ENCODE measurements at regions not wholly inside any gene's neighbourhood (a gene's known extent, or its start where the extent isn't known, plus 50 kb on each side); places are given as distances from the start of the nearest gene placed in this dataset.

DNA sequence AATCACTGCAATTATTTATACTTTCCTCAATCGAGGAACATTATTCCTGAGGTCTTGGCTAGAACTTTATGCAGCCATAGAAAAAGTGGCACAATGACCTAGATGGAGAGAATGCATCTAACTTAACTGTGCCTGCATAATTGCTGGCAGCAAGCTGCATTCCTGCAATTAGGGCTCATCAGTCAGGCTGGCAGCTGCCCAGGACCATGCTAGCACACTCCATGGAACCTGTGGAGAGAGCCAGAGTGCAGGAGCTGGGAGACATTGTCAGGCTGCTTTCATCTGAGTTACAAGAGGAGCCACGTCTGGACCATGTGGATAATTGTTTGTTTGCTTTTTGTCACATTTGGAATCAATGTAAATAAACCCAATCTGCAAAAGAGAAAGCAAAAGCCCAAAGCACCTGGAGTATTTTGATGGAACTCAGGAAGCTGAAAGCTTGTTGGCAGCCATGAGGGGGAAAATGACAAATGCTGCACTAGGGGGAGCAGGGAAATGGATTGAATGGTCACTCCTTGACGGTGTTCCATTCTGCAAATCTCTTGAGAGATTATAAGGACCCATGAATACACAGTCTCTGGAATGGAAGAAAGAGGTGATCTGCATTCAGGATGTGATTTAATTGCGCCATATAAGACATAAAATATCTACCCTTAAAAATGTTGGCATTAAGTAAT, 839.9 kb downstream of the MAT2B start:
- Histone ChIP-seq H3K27me3 (ENCODE audit: control insufficient read depth in 1 of 2, insufficient read depth in 2 of 2, low read length in 2 of 2) (no peaks in the 10 kb centered on the region), H3K36me3 (ENCODE audit: control insufficient read depth in 2 of 2, insufficient read depth in 2 of 2, low read length in 2 of 2) (no peaks in the 10 kb centered on the region), H3K4me1 (ENCODE audit: control insufficient read depth, insufficient read depth, low read length) (peaks cover 3% of the 10 kb centered on the region), H3K9me3 (ENCODE audit: control insufficient read depth in 2 of 2, low read length in 2 of 2) (no peaks in the 10 kb centered on the region), H3K9ac (ENCODE audit: low read length in 2 of 2) (no peak overlapping the region), H3K4me3 (ENCODE audit: low read length in 2 of 2) (no peak overlapping the region), H3K27ac (ENCODE audit: low read length) (no peak overlapping the region)

DNA sequence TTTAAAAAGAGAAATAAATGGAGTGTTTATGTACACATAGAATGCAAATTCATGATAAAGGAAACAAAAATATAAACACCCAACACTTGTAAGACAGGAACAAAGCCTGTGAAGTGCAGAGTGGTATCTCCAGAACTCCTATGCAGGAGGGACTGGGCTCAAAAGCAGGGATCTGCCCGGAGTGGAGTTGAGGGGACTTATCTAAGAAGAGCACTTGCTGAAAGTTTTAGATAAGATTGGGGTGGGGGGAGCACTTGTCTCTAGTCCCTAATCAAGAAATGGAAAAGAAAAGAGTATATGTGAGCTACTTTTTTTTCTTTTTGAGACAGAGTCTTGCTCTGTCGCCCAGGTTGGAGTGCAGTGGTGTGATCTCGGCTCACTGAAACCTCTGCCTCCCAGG, 840.4 kb downstream of the MAT2B start:
- peaks cover 3% of the 10 kb centered on the region for H3K4me1 ChIP-seq (ENCODE audit: control insufficient read depth, insufficient read depth, low read length)
- no peaks in the 10 kb centered on the region for H3K27me3 ChIP-seq (ENCODE audit: control insufficient read depth in 1 of 2, insufficient read depth in 2 of 2, low read length in 2 of 2)
- no peaks in the 10 kb centered on the region for H3K9me3 ChIP-seq (ENCODE audit: control insufficient read depth in 2 of 2, low read length in 2 of 2)
- H3K27ac ChIP-seq (ENCODE audit: low read length): no peak overlapping the region
- H3K36me3 ChIP-seq (ENCODE audit: control insufficient read depth in 2 of 2, insufficient read depth in 2 of 2, low read length in 2 of 2): no peaks in the 10 kb centered on the region
- no peak overlapping the region for H3K4me3 ChIP-seq (ENCODE audit: low read length in 2 of 2)
- H3K9ac ChIP-seq (ENCODE audit: low read length in 2 of 2): no peak overlapping the region

DNA sequence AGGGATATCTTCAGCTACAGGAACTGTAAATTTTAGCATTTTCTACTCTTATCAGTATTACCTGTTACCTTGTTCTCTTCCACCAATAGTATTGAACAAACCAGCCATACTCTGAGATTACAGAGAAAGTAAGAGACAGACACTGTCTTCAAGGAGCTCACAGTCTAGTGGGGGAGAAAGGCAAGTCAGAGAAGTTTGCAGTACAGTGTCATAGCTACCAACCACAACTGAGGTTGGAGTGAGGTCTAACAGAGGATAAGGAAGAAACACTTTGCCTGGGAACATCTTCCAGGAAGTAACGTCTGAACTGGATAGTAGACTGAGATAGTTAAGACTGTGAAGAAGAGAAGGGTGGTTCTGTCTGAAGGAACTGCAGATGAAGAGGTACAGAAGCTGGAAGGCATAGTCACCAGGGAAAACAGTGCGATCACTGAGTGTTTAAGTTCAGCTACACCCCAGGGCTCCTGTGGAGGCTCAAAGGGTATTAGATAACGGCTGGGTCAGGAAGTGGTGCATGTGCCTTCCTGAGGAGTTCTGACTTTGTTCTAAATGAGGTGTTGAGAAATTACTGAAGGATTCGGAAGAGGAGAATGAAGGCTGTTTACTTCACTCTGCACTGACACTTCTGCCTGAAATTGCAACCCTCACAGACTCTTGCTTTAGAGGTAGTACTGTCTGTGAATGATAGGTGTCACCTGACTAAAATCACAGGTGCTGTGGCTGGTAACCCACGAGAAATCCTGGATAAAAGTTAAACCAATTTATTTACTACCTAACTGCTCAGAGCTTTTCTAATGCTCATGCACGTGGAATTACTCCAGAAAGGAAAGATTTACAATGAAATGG, 841.6 kb downstream of the MAT2B start:
- Histone ChIP-seq H3K4me3 (ENCODE audit: low read length in 2 of 2) (no peak overlapping the region), H3K27me3 (ENCODE audit: control insufficient read depth in 1 of 2, insufficient read depth in 2 of 2, low read length in 2 of 2) (no peaks in the 10 kb centered on the region), H3K27ac (ENCODE audit: low read length) (no peak overlapping the region), H3K36me3 (ENCODE audit: control insufficient read depth in 2 of 2, insufficient read depth in 2 of 2, low read length in 2 of 2) (no peaks in the 10 kb centered on the region), H3K9ac (ENCODE audit: low read length in 2 of 2) (no peak overlapping the region), H3K9me3 (ENCODE audit: control insufficient read depth in 2 of 2, low read length in 2 of 2) (no peaks in the 10 kb centered on the region), H3K4me1 (ENCODE audit: control insufficient read depth, insufficient read depth, low read length) (peaks cover 3% of the 10 kb centered on the region)

DNA sequence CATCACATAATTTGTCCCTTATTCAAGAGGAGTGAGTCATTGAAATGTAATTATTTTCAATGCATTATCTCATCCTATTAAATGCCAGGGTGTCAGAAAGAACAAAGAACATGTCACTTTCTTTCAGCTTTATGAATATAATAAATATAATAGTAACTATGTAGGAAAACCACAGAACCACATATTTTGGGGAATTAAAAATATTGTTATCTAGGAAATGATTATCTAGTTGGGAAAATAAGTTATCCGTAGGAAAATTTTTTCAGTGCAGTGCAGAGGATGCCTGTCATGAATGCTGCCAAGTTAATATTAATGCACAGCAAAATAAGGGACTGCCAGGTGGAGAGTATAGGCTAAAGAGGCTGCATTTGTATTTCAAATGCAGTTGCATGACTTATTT, 844.8 kb downstream of the MAT2B start:
- peaks cover 2% of the 10 kb centered on the region for H3K4me1 ChIP-seq (ENCODE audit: control insufficient read depth, insufficient read depth, low read length)
- H3K36me3 ChIP-seq (ENCODE audit: control insufficient read depth in 2 of 2, insufficient read depth in 2 of 2, low read length in 2 of 2): no peaks in the 10 kb centered on the region
- H3K27ac ChIP-seq (ENCODE audit: low read length): no peak overlapping the region

DNA sequence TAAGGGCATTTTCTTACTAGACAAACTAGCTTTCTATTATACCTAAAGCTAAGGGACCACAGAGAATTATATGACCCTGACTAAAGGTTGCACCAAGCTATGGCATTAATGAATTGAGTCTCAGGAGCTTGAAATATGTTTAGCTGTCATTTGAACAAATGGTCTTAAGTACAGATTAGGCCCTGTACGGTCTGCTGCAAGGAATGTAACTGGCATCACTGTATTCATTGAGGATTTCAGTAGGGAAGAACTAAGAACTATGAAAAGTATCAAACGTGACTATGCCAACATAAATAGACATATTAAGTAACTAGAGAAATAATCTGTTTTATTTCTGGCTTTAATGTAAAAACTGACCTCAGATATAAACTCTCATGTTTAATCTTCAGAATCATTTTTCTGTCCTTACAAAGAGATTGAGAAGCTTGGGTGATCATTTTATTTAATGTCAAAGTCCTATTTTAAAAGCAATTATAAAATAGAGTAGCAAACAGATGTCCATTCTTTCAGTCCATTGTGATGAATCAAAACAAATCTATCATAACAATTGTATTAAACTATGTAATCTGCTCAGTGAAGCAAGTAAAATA, 845.9 kb downstream of the MAT2B start:
- Histone ChIP-seq H3K36me3 (ENCODE audit: control insufficient read depth in 2 of 2, insufficient read depth in 2 of 2, low read length in 2 of 2) (no peaks in the 10 kb centered on the region), H3K4me3 (ENCODE audit: low read length in 2 of 2) (no peak overlapping the region), H3K27me3 (ENCODE audit: control insufficient read depth in 1 of 2, insufficient read depth in 2 of 2, low read length in 2 of 2) (no peaks in the 10 kb centered on the region), H3K4me1 (ENCODE audit: control insufficient read depth, insufficient read depth, low read length) (no peaks in the 10 kb centered on the region), H3K9ac (ENCODE audit: low read length in 2 of 2) (no peak overlapping the region), H3K27ac (ENCODE audit: low read length) (no peak overlapping the region), H3K9me3 (ENCODE audit: control insufficient read depth in 2 of 2, low read length in 2 of 2) (no peaks in the 10 kb centered on the region)

More for the DNA sequence above, 844.8 kb downstream of the MAT2B start:
- no peak overlapping the region for H3K4me3 ChIP-seq (ENCODE audit: low read length in 2 of 2)
- H3K9me3 ChIP-seq (ENCODE audit: control insufficient read depth in 2 of 2, low read length in 2 of 2): no peaks in the 10 kb centered on the region
- H3K27me3 ChIP-seq (ENCODE audit: control insufficient read depth in 1 of 2, insufficient read depth in 2 of 2, low read length in 2 of 2): no peaks in the 10 kb centered on the region
- H3K9ac ChIP-seq (ENCODE audit: low read length in 2 of 2): no peak overlapping the region

DNA sequence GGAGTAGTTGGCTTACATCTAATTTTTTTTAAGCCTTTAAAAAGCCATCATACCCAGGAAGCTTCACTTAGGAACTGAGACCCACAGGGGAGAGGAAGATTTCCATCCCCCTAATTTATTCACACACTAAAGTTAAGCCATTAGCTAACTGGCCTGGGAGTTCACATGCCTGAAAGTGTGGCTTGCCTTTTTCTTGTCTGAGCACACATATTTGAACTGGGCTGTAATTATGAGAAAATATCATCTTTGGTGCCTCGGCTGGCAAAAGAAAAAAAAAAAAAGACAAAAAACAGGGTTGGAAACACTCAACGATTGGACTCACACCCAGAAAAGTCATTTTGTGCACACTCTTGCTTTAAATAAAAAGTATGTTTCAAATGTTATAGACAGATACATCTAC, 847.3 kb downstream of the MAT2B start:
- Histone ChIP-seq H3K36me3 (ENCODE audit: control insufficient read depth in 2 of 2, insufficient read depth in 2 of 2, low read length in 2 of 2) (no peaks in the 10 kb centered on the region), H3K9ac (ENCODE audit: low read length in 2 of 2) (no peak overlapping the region), H3K27me3 (ENCODE audit: control insufficient read depth in 1 of 2, insufficient read depth in 2 of 2, low read length in 2 of 2) (no peaks in the 10 kb centered on the region), H3K9me3 (ENCODE audit: control insufficient read depth in 2 of 2, low read length in 2 of 2) (no peaks in the 10 kb centered on the region), H3K27ac (ENCODE audit: low read length) (no peak overlapping the region), H3K4me3 (ENCODE audit: low read length in 2 of 2) (no peak overlapping the region), H3K4me1 (ENCODE audit: control insufficient read depth, insufficient read depth, low read length) (no peaks in the 10 kb centered on the region)

DNA sequence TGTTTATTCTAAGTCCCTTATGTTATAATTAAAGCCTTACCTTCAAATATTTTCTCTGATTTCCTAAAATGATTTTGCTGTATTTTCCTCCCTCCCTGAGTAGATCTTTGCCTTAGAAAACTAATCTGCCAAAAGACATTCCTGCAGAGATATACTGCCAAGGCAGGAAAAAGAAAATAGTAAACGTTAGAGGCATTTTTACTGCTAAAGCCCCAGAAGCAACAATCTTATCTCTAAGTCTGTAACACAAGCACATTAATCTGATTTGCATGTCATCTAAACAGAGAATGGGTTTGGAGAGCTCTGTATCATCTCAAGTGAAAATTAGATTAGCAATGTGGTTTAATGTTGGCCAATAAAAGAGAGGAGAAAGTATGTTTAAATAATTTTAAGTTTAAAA, 847.7 kb downstream of the MAT2B start:
- no peak overlapping the region for H3K27ac ChIP-seq (ENCODE audit: low read length)
- no peaks in the 10 kb centered on the region for H3K9me3 ChIP-seq (ENCODE audit: control insufficient read depth in 2 of 2, low read length in 2 of 2)
- H3K9ac ChIP-seq (ENCODE audit: low read length in 2 of 2): no peak overlapping the region
- no peaks in the 10 kb centered on the region for H3K4me1 ChIP-seq (ENCODE audit: control insufficient read depth, insufficient read depth, low read length)
- H3K36me3 ChIP-seq (ENCODE audit: control insufficient read depth in 2 of 2, insufficient read depth in 2 of 2, low read length in 2 of 2): no peaks in the 10 kb centered on the region
- no peak overlapping the region for H3K4me3 ChIP-seq (ENCODE audit: low read length in 2 of 2)
- no peaks in the 10 kb centered on the region for H3K27me3 ChIP-seq (ENCODE audit: control insufficient read depth in 1 of 2, insufficient read depth in 2 of 2, low read length in 2 of 2)

DNA sequence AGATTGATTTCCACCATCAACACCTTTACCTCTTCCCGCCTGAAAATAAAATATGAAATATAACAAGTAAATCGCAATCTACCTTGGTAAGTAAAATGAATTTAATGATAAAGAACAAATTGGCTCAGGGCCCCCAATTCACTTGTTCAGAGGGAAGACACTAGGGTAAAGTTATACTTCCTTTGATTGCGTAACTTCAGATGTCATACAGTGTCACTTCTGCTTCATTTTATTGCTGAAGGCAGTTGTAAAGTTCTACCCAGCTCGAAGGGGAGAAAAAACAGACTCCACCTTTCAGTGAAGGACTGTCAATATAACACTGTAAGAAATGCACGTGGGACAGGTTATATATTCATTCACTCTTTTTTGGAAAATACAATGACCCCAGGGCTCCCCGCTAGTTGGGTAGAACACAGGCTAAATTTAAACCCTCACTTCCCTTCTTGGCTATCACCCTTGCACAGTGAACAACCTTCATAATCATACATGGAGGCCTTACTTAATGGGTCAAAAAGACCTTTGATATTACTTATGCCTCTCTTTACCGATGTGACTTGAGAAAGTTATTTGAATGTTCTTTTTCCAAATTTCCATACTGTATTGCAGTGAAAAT, 848.8 kb downstream of the MAT2B start:
- no peaks in the 10 kb centered on the region for H3K4me1 ChIP-seq (ENCODE audit: control insufficient read depth, insufficient read depth, low read length)
- no peaks in the 10 kb centered on the region for H3K27me3 ChIP-seq (ENCODE audit: control insufficient read depth in 1 of 2, insufficient read depth in 2 of 2, low read length in 2 of 2)
- H3K9me3 ChIP-seq (ENCODE audit: control insufficient read depth in 2 of 2, low read length in 2 of 2): no peaks in the 10 kb centered on the region
- H3K27ac ChIP-seq (ENCODE audit: low read length): no peak overlapping the region
- no peak overlapping the region for H3K9ac ChIP-seq (ENCODE audit: low read length in 2 of 2)
- no peak overlapping the region for H3K4me3 ChIP-seq (ENCODE audit: low read length in 2 of 2)
- H3K36me3 ChIP-seq (ENCODE audit: control insufficient read depth in 2 of 2, insufficient read depth in 2 of 2, low read length in 2 of 2): no peaks in the 10 kb centered on the region

DNA sequence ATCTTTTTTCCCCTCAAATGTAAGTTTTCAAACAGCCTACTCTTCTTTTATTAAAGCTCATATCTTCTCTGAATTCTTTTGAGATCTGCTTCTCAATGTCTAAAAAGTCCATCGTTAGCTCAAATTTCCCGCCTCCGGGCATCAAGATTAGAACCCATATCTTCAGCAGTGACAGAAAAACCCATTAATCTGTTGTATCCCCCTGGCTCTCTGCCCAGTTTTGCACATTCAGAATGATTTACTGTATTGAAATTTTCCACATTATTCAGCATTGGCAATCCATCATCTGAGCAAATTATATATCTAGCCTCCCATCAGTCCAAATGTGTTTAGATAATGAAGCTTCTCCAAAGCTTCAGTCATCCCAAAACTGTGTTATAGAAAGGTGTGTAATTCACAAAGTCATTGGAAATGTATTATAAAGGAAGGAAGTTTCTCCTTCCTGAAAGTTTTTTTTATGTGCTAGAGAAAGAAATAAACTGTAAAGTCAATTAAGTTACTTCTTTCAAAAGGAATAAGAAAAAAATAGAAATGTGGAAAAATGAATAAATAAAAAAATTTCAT, 849.9 kb downstream of the MAT2B start:
- Histone ChIP-seq H3K4me1 (ENCODE audit: control insufficient read depth, insufficient read depth, low read length) (no peaks in the 10 kb centered on the region), H3K9ac (ENCODE audit: low read length in 2 of 2) (no peak overlapping the region)

DNA sequence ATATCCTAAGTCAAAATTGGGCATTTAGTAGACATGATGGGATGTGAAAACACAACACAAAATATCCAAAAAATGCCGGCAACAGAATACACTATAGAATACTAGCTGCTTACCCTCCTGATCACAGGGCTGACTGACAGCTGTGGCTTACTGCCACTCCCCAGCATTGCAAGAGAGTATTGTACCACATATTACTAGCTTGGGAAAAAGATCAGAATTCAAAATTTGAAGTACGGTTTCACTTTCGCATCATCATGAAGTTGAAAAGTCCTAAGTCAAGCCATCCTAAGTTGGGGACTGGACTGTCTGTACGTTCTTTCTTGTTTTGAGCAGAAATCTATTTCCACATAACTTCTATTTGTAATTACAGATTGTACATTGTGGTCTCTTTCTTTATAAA, 851.4 kb downstream of the MAT2B start:
- H3K27ac ChIP-seq (ENCODE audit: low read length): no peak overlapping the region
- H3K9ac ChIP-seq (ENCODE audit: low read length in 2 of 2): no peak overlapping the region
- H3K4me1 ChIP-seq (ENCODE audit: control insufficient read depth, insufficient read depth, low read length): no peaks in the 10 kb centered on the region
- H3K9me3 ChIP-seq (ENCODE audit: control insufficient read depth in 2 of 2, low read length in 2 of 2): no peaks in the 10 kb centered on the region
- H3K36me3 ChIP-seq (ENCODE audit: control insufficient read depth in 2 of 2, insufficient read depth in 2 of 2, low read length in 2 of 2): no peaks in the 10 kb centered on the region
- H3K4me3 ChIP-seq (ENCODE audit: low read length in 2 of 2): no peak overlapping the region
- no peaks in the 10 kb centered on the region for H3K27me3 ChIP-seq (ENCODE audit: control insufficient read depth in 1 of 2, insufficient read depth in 2 of 2, low read length in 2 of 2)

More for the DNA sequence above, 849.9 kb downstream of the MAT2B start:
- H3K9me3 ChIP-seq (ENCODE audit: control insufficient read depth in 2 of 2, low read length in 2 of 2): no peaks in the 10 kb centered on the region
- no peak overlapping the region for H3K4me3 ChIP-seq (ENCODE audit: low read length in 2 of 2)
- no peaks in the 10 kb centered on the region for H3K36me3 ChIP-seq (ENCODE audit: control insufficient read depth in 2 of 2, insufficient read depth in 2 of 2, low read length in 2 of 2)
- H3K27me3 ChIP-seq (ENCODE audit: control insufficient read depth in 1 of 2, insufficient read depth in 2 of 2, low read length in 2 of 2): no peaks in the 10 kb centered on the region
- no peak overlapping the region for H3K27ac ChIP-seq (ENCODE audit: low read length)

Data from stomach smooth muscle (tissue), 2 donors.